ENCODE measurements at regions not wholly inside any gene's neighbourhood (a gene's known extent, or its start where the extent isn't known, plus 50 kb on each side); places are given as distances from the start of the nearest gene placed in this dataset.

DNA sequence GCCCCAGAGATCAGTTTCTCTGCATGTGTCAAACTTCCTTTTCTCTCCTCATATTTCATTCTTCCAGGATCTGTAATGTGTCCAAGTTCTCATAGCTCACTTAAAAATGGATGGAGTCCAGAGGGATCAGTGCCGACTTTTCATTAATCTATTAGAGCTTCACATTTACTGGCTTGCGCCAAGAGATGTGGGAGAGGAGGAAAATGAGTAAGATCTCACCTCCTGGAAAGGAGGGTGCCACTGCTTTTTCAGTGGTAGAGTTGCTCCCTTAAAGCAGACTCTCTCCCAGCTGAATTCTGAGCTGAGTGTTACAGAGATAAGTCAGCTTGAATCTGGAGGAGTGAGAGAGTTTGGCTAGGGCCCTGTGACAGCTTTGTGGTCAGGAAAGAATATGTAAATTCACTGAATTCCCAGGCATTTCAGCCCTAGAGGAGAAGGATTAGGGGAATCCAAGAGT lies 175.9 kb downstream of the SOX4 start:
- no CpG with 5 or more reads among the region's 2 CpGs for WGBS (ENCODE audit: extremely low coverage, insufficient coverage, low lambda C conversion rate)
- Histone ChIP-seq H3K9ac (ENCODE audit: low read length) (no peak overlapping the region), H3K36me3 (ENCODE audit: control insufficient read depth, insufficient read depth, low read length) (no peaks in the 10 kb centered on the region), H2BK120ac (ENCODE audit: low read depth, low read length) (no peak overlapping the region), H3K18ac (ENCODE audit: low read length) (peak overlapping the region; percentile 94), H2BK5ac (ENCODE audit: low read length) (no peak overlapping the region), H3K56ac (ENCODE audit: low read length) (no peak overlapping the region), H3K79me1 (ENCODE audit: low read length) (peaks cover 2% of the 10 kb centered on the region), H3K4me3 (ENCODE audit: low read length) (no peak overlapping the region), H3K4me2 (ENCODE audit: low read length) (no peak overlapping the region), H3K27ac (ENCODE audit: low read depth, low read length) (peak overlapping the region; percentile 62), H4K8ac (ENCODE audit: low read depth, low read length) (no peak overlapping the region), H3K79me2 (ENCODE audit: control insufficient read depth, insufficient read depth, low read length) (peaks cover 31% of the 10 kb centered on the region), H3K23ac (ENCODE audit: low read length) (no peak overlapping the region), H3K4me1 (ENCODE audit: control insufficient read depth, low read depth, low read length) (peaks cover 14% of the 10 kb centered on the region), H2AK5ac (ENCODE audit: low read length) (no peak overlapping the region), H3K27me3 (ENCODE audit: insufficient read depth, low read length, poor library complexity) (no peaks in the 10 kb centered on the region), H2BK15ac (replicated peaks; ENCODE audit: low read depth) (no peak overlapping the region), H3K4ac (ENCODE audit: low read depth, low read length) (no peak overlapping the region), H4K5ac (ENCODE audit: low read length) (no peak overlapping the region)
- DNase-seq, result peak; percentile 97

DNA sequence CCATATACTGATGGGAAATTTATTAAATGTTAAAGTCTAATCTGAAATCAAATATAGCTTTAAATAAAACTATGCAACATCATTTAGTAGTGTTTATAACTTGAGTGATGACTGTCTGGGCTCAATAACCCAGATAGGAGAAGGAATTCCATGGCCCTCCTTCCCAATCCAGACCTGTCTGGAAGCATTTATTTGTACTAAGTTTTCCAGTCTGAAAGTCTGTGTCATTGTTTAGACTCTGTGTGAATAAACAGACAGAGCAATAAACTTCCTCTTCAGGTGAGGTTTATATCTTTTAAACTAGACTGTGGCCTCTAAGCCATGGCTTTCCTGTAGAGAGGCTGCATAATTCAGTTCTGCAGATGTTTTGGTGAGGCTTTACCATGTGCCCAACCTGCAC lies 176.4 kb downstream of the SOX4 start:
- no peak overlapping the region for H3K9ac ChIP-seq (ENCODE audit: low read length)
- peaks cover 4% of the 10 kb centered on the region for H3K79me1 ChIP-seq (ENCODE audit: low read length)
- no peak overlapping the region for H4K8ac ChIP-seq (ENCODE audit: low read depth, low read length)
- peak overlapping the region; percentile 57 for H2BK15ac ChIP-seq (replicated peaks; ENCODE audit: low read depth)
- H3K18ac ChIP-seq (ENCODE audit: low read length), result no peak overlapping the region
- DNase-seq, result no peak
- no peak overlapping the region for H3K23ac ChIP-seq (ENCODE audit: low read length)
- H3K27me3 ChIP-seq (ENCODE audit: insufficient read depth, low read length, poor library complexity), result no peaks in the 10 kb centered on the region
- peak overlapping the region; percentile 69 for H3K56ac ChIP-seq (ENCODE audit: low read length)
- H3K36me3 ChIP-seq (ENCODE audit: control insufficient read depth, insufficient read depth, low read length), result no peaks in the 10 kb centered on the region
- peak overlapping the region; percentile 8 for H2BK120ac ChIP-seq (ENCODE audit: low read depth, low read length)
- H3K79me2 ChIP-seq (ENCODE audit: control insufficient read depth, insufficient read depth, low read length), result peaks cover 33% of the 10 kb centered on the region
- peak overlapping the region; percentile 70 for H3K27ac ChIP-seq (ENCODE audit: low read depth, low read length)
- peaks cover 14% of the 10 kb centered on the region for H3K4me1 ChIP-seq (ENCODE audit: control insufficient read depth, low read depth, low read length)
- peak overlapping the region; percentile 30 for H2AK5ac ChIP-seq (ENCODE audit: low read length)
- no peak overlapping the region for H3K4ac ChIP-seq (ENCODE audit: low read depth, low read length)
- H4K5ac ChIP-seq (ENCODE audit: low read length), result no peak overlapping the region
- no peak overlapping the region for H3K4me2 ChIP-seq (ENCODE audit: low read length)
- H3K4me3 ChIP-seq (ENCODE audit: low read length), result no peak overlapping the region
- H2BK5ac ChIP-seq (ENCODE audit: low read length), result no peak overlapping the region

DNA sequence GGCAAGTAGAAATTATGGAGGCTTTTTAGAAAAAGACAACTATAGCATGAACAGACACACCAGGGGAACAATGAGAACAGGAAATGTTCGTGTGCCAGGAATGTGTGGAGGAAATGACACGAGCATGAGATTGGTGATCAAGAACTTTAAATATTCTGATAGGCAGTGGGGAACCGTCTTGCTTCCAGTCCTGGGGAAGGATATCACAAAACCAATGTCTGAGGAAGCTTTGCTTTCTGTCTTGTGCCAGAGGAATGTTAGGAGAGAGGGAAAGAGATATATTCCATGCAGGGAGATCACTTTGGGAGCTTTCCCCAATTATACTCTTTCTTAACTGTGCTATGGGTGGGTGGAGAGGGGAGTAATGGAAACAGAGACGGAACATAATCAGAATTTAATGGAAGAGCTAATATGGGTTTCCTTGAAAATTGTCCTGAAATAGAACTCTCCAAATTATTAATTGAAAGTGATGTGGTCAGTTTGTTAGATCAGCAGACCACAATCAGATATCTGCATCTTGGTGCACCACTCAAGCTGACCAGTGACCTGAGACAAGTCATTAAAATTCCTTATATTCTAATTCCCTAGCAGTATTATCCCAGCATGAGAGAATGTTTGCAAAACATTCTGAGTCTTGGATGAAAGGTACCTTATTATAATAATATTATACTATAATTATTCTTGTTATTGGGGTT lies 178.2 kb downstream of the SOX4 start:
- H3K4ac ChIP-seq (ENCODE audit: low read depth, low read length), result no peak overlapping the region
- H3K4me2 ChIP-seq (ENCODE audit: low read length), result no peak overlapping the region
- no peak overlapping the region for H2AK5ac ChIP-seq (ENCODE audit: low read length)
- no CpG with 5 or more reads among the region's 4 CpGs for WGBS (ENCODE audit: extremely low coverage, insufficient coverage, low lambda C conversion rate)
- no peak overlapping the region for H4K8ac ChIP-seq (ENCODE audit: low read depth, low read length)
- peak; percentile 51 for DNase-seq
- peaks cover 5% of the 10 kb centered on the region for H3K79me1 ChIP-seq (ENCODE audit: low read length)
- peak overlapping the region; percentile 75 for H3K27ac ChIP-seq (ENCODE audit: low read depth, low read length)
- no peak overlapping the region for H3K4me3 ChIP-seq (ENCODE audit: low read length)
- H2BK15ac ChIP-seq (replicated peaks; ENCODE audit: low read depth), result no peak overlapping the region
- no peak overlapping the region for H2BK5ac ChIP-seq (ENCODE audit: low read length)
- no peak overlapping the region for H3K18ac ChIP-seq (ENCODE audit: low read length)
- H3K56ac ChIP-seq (ENCODE audit: low read length), result no peak overlapping the region
- no peaks in the 10 kb centered on the region for H3K36me3 ChIP-seq (ENCODE audit: control insufficient read depth, insufficient read depth, low read length)
- H3K27me3 ChIP-seq (ENCODE audit: insufficient read depth, low read length, poor library complexity), result no peaks in the 10 kb centered on the region
- H3K4me1 ChIP-seq (ENCODE audit: control insufficient read depth, low read depth, low read length), result peaks cover 14% of the 10 kb centered on the region
- H3K23ac ChIP-seq (ENCODE audit: low read length), result no peak overlapping the region
- no peak overlapping the region for H4K5ac ChIP-seq (ENCODE audit: low read length)
- no peak overlapping the region for H3K9ac ChIP-seq (ENCODE audit: low read length)
- H2BK120ac ChIP-seq (ENCODE audit: low read depth, low read length), result no peak overlapping the region
- peaks cover 36% of the 10 kb centered on the region for H3K79me2 ChIP-seq (ENCODE audit: control insufficient read depth, insufficient read depth, low read length)

DNA sequence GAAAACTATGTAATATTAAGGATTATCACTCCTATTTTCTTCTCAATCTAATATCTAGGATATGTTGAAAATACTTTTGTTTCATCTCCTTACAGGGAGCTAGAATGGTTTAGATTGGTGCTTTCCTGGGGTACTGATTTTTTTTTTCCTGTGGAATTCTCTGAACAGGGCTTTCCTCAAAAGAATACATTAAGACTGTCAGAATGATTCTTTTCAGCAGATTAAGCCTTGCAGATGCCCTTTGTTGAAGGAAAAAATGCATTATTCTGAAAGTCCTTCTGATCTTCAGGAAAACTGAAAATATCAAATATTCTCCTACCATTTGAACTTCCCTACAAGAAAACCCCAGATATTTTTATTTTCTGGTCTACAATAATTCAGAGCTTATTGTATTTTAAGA lies 178.9 kb downstream of the SOX4 start:
- peaks cover 5% of the 10 kb centered on the region for H3K79me1 ChIP-seq (ENCODE audit: low read length)
- no peak overlapping the region for H3K23ac ChIP-seq (ENCODE audit: low read length)

DNA sequence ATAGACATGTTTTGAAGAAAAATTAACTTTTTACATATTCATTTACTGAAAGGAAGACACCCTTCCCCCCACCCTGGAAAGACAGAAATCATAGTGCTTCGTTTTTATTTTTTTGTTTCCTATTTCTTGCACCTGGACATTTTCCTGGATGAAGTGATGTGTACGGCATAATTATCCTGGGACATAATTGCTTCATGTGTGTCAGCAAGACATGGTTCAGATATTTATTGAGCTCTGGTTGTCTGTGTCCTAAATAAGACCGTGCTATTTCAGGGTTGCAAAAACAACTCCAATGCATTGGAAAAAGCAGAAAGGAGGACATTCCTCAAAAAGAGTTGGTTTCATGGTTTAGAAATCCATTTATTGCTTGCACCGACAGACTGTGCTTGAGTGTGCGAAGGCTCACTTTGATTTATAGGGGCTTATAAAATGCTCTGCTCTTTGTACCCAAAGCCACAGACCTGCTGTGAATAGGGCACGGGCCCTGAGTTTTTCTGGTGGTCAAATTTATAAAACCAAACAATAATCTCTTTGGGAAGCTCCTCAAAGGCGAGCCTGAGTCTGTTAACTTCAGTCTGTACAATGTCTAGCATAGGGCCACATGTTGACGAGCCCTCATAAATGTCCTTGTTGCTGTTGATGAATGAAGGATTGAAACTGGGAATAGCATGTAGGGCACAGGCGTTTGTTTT lies 179.5 kb downstream of the SOX4 start:
- WGBS (ENCODE audit: extremely low coverage, insufficient coverage, low lambda C conversion rate), result no CpG with 5 or more reads among the region's 9 CpGs
- Histone ChIP-seq H3K9ac (ENCODE audit: low read length) (no peak overlapping the region), H3K79me1 (ENCODE audit: low read length) (peaks cover 7% of the 10 kb centered on the region), H3K4me3 (ENCODE audit: low read length) (no peak overlapping the region), H3K36me3 (ENCODE audit: control insufficient read depth, insufficient read depth, low read length) (no peaks in the 10 kb centered on the region), H3K18ac (ENCODE audit: low read length) (peak overlapping the region; percentile 31), H3K23ac (ENCODE audit: low read length) (no peak overlapping the region), H4K5ac (ENCODE audit: low read length) (no peak overlapping the region), H3K27me3 (ENCODE audit: insufficient read depth, low read length, poor library complexity) (no peaks in the 10 kb centered on the region), H2BK5ac (ENCODE audit: low read length) (no peak overlapping the region), H2BK120ac (ENCODE audit: low read depth, low read length) (peak overlapping the region; percentile 83), H3K4ac (ENCODE audit: low read depth, low read length) (no peak overlapping the region), H4K8ac (ENCODE audit: low read depth, low read length) (no peak overlapping the region), H3K27ac (ENCODE audit: low read depth, low read length) (no peak overlapping the region), H2BK15ac (replicated peaks; ENCODE audit: low read depth) (no peak overlapping the region), H3K4me1 (ENCODE audit: control insufficient read depth, low read depth, low read length) (peaks cover 14% of the 10 kb centered on the region), H3K56ac (ENCODE audit: low read length) (peak overlapping the region; percentile 54), H3K4me2 (ENCODE audit: low read length) (no peak overlapping the region), H2AK5ac (ENCODE audit: low read length) (no peak overlapping the region), H3K79me2 (ENCODE audit: control insufficient read depth, insufficient read depth, low read length) (peaks cover 41% of the 10 kb centered on the region)
- DNase-seq, result no peak

More for the DNA sequence above, 178.9 kb downstream of the SOX4 start:
- H2BK120ac ChIP-seq (ENCODE audit: low read depth, low read length), result no peak overlapping the region
- no peaks in the 10 kb centered on the region for H3K27me3 ChIP-seq (ENCODE audit: insufficient read depth, low read length, poor library complexity)
- H2BK15ac ChIP-seq (replicated peaks; ENCODE audit: low read depth), result no peak overlapping the region
- H3K27ac ChIP-seq (ENCODE audit: low read depth, low read length), result no peak overlapping the region
- H2AK5ac ChIP-seq (ENCODE audit: low read length), result no peak overlapping the region
- no peak overlapping the region for H4K5ac ChIP-seq (ENCODE audit: low read length)
- H2BK5ac ChIP-seq (ENCODE audit: low read length), result no peak overlapping the region
- no peak for DNase-seq
- H3K56ac ChIP-seq (ENCODE audit: low read length), result no peak overlapping the region
- H3K4me3 ChIP-seq (ENCODE audit: low read length), result no peak overlapping the region
- H3K18ac ChIP-seq (ENCODE audit: low read length), result no peak overlapping the region
- peaks cover 14% of the 10 kb centered on the region for H3K4me1 ChIP-seq (ENCODE audit: control insufficient read depth, low read depth, low read length)
- H3K4ac ChIP-seq (ENCODE audit: low read depth, low read length), result no peak overlapping the region
- no peak overlapping the region for H3K9ac ChIP-seq (ENCODE audit: low read length)
- H3K36me3 ChIP-seq (ENCODE audit: control insufficient read depth, insufficient read depth, low read length), result no peaks in the 10 kb centered on the region
- no peak overlapping the region for H4K8ac ChIP-seq (ENCODE audit: low read depth, low read length)
- peaks cover 37% of the 10 kb centered on the region for H3K79me2 ChIP-seq (ENCODE audit: control insufficient read depth, insufficient read depth, low read length)
- no peak overlapping the region for H3K4me2 ChIP-seq (ENCODE audit: low read length)

All from mesendoderm (in vitro differentiated cells).